ENCODE measurements at regions not wholly inside any gene's neighbourhood (a gene's known extent, or its start where the extent isn't known, plus 50 kb on each side); places are given as distances from the start of the nearest gene placed in this dataset.

DNA sequence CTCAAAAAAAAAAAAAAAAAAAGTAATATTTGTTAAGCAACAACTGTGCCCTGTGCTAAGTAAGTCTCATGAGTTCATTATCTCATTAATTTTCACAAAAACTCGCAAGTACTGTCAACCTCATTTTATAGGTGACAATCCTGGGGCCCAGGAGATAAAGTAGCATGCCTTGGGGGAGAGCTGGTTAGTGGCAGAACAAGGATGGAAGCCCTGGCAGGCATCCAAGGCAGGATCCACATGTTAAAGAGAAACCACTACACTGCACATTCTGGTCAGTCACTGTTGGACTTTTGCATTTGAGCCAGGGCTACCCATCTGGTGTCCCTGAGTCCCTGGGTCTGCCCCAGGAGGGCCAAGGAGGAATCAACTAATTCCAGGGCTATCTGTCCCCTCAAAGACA is 54.6 kb downstream of the ZFP36L2 start:
- no peak for DNase-seq (ENCODE audit: low spot score)

DNA sequence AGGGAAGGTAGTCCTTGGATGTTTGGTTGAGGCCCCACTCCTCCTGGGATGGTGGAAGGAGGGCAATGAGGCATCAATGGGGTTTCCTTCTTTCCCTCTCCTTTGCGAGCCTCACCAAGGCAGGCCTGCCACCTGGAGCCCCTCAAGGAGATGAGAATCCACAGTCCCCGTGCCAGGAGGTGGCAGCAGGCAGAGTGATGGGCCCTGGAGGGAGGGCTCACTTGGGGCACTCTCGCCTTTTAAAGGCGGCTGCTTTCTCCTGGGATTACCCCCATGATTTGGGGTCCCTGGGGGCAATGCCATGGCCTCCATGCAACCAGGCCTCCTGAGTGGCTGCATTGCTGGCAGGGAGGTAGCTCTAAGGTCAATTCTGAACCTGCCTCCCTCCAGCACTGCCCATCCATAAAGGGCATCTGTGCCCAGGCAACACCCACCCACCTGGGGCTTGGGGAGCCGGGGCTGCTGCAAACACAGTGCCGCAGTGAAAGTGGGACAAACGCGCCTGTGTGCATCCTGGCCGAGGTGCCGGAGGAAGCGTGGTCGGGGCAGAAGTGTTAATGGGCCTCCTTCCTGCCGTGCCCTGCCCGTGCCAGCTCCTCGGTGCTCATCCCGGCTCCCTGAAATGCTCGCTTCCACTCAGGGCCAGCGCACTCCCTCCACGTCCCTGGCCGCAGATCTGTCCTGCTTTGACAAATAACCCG is 55.9 kb downstream of the ZFP36L2 start:
- no peak for DNase-seq (ENCODE audit: low spot score)

GRCh38 chr2:43169987-43170386 is 56.4 kb downstream of the ZFP36L2 start:
- DNase-seq (ENCODE audit: low spot score), result no peak

DNA sequence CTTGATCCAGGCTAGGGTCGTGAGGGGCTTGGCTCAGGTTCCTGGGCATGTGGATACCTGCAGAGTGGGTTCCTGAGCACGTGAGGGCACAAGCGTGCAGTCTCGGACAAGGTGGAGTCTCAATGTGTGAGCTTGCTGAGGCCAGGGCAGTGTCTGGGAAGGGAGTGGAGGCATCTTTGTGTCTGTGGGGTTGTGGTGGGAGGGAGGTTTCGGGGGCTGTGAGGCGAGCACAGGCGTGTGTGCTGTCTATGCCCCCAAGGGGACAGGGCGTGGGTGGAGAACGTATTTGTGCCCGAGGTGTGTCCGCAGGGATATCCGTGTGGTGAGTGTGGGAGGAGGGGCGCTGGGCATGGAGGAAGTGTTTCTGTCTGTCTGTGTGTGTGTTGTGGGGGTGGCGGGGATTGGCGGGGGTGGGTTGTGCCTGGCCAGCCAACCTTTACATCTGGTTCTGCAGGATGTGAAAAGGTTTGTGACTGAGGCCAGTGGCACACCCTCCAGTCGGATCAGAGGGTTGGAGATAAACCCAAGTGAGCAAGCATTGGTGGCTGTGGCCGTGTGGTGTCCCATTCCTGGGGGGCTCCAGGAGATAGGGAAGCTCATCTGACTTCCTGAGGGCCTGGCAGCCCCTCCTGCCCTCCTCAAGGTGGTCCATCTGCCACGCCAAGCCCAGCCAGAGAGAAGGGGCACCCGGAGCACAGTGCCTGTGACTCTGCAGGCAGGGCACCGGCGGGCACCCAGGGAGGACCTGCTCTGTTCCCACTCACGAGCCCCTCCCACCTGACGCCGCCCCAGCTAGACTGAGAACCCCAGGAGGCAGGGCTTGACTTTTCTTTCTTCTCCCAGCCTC is 57.1 kb downstream of the ZFP36L2 start:
- no peak for DNase-seq (ENCODE audit: low spot score)

- DNase-seq (ENCODE audit: low spot score), result no peak
Measured at GRCh38 chr2:43168016-43168369, 58.4 kb downstream of the ZFP36L2 start.

DNA sequence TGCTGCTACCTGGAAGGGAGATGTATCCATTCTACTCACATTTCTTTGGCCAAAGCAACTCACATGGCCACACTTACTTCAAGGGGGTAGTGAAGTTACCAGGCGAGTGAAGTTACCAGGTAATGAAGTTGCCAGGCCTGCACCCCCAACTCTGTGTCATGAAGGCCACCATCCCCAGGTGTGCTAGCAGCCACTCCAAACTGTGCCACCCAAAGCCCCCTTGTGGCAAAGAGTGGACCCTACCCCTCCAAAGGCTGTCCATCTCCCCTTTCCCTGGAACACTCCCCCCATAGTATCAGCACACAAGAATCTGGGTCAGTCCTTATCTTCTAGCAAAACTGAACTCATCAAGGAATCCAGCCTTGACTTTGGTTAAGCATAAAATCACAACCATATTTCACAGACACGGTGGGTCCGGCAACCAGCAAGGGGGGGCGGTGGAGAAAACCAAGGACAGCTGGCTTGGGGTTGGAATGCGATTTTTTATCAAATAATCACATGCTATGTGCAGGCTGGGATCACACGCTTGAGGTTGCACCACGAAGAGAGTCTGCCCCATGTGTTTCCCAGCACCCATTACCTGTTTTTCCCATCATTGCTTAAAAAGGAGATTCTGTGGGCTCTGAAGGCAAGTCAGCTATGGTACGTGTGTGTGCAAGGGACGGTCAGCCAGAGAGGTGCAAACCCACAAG is 60.9 kb downstream of the ZFP36L2 start:
- no peak for DNase-seq (ENCODE audit: low spot score)

- no peak for DNase-seq (ENCODE audit: low spot score)
Measured at GRCh38 chr2:43164686-43165085, 61.7 kb downstream of the ZFP36L2 start.

- no peak for DNase-seq (ENCODE audit: low spot score)
Measured at GRCh38 chr2:43163584-43164270, 62.7 kb downstream of the ZFP36L2 start.

DNA sequence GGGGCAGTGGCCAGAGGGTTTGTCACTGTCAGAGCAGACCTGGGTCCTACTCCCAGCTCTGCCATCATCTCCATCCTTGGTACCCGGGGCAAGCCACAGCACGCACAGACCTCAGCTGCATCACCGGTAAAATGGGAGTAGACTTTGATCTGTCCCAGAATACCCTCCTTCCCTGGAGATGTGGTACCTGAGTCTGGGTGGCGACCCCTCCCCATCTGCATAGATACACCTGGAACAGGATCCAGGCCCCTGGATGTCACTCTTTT is 64.0 kb downstream of the ZFP36L2 start:
- DNase-seq (ENCODE audit: low spot score), result no peak

DNA sequence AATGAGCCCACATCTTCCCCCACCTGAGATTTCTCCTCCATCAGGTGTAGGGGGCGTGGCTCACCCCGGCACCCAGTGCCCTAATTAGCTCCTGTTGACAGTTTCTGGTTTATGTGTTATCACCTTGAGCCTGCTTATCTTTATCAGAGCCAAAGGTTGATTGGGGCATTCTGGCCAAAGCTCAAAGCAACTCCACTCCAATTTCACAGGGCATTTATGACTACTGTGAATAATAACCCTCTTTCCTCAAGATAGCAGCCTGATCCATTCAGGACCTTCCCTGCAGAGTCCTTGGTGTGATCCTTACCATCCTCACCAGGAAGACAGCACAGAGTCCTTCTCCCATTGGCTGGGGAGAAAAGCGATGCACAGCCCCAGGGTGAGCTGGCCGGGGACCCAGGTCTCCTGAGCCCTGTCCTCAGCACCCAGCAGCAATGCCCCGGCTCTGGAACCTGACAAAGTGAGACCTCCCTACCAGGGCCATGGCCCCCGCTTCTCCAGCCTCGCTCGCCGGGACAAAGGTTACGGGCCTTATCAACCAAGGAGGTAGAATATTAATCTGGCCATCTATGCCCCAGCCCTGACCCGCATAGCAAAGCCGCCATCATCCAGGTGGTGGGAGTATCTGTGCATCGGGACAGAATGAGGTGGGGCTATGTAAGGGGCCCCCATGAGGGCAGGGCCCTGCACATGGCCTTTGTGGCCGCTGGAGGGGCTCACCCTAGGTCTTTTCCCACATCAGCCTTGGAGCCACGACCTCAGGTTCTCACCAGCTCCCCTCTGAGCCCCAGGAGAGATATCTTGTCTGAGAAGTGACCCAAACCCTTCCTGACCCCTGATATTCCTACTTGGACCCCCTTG is 64.5 kb downstream of the ZFP36L2 start:
- DNase-seq (ENCODE audit: low spot score), result no peak

DNA sequence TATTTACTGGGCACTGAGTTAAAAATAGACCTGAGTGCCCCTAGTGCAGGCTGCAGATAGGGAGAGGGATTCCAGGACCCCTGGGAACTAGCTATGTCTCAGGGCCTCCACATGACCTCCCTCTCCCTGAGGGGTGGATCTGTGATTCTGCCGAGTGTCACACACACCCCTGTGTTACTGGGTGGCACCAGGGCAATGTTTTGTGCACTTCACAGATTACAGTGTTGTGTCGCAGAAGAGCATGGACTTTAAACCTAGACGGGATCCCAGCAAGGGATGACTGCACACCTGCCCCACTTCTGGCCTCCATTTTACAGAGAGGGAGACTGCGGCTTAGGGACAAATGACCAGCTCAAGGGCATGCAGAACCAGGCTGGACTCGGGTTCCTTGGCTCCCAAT is 65.6 kb downstream of the ZFP36L2 start:
- DNase-seq (ENCODE audit: low spot score), result no peak

- no peak for DNase-seq (ENCODE audit: low spot score)
Measured at GRCh38 chr2:43159797-43160196, 66.6 kb downstream of the ZFP36L2 start.

DNA sequence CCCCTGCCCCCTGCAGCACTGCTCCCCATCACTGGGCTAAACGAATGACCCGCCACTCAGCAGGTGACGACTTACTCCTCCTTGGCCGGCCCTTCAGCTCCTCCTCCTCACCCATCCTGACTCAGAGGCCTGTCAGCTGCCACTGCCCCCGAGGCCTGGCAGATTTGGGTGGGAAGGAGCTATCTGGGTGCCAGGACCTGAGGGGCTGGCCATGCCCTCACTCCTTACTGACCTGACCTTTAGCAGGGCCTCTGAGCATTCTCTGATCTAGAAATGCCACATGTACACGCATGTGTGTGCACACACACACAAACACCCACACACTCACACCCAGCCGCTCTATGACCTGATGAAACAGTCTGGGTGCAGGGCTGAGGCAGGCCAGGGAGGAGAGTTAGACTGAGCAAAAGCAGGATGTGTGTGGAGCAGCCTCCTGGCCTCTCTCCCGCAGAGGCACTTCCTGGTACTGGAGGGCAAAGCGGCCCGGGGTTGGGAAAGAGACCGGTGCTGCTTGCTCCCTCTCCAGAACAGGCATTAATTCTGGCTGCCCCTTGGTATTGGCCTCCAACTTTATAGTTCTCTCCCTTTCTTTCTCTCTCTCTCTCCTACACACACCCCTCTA is 68.0 kb downstream of the ZFP36L2 start:
- DNase-seq (ENCODE audit: low spot score), result no peak

- DNase-seq (ENCODE audit: low spot score), result no peak
Measured at GRCh38 chr2:43157506-43158246, 68.7 kb downstream of the ZFP36L2 start.

- DNase-seq (ENCODE audit: low spot score), result no peak
Measured at GRCh38 chr2:43155851-43156411, 70.5 kb downstream of the ZFP36L2 start.

- no peak for DNase-seq (ENCODE audit: low spot score)
Measured at GRCh38 chr2:43154685-43155084, 71.7 kb downstream of the ZFP36L2 start.

GRCh38 chr2:43152741-43153647 is 73.4 kb downstream of the ZFP36L2 start:
- DNase-seq (ENCODE audit: low spot score), result no peak

GRCh38 chr2:43152186-43152585 is 74.2 kb downstream of the ZFP36L2 start:
- DNase-seq (ENCODE audit: low spot score), result no peak

DNA sequence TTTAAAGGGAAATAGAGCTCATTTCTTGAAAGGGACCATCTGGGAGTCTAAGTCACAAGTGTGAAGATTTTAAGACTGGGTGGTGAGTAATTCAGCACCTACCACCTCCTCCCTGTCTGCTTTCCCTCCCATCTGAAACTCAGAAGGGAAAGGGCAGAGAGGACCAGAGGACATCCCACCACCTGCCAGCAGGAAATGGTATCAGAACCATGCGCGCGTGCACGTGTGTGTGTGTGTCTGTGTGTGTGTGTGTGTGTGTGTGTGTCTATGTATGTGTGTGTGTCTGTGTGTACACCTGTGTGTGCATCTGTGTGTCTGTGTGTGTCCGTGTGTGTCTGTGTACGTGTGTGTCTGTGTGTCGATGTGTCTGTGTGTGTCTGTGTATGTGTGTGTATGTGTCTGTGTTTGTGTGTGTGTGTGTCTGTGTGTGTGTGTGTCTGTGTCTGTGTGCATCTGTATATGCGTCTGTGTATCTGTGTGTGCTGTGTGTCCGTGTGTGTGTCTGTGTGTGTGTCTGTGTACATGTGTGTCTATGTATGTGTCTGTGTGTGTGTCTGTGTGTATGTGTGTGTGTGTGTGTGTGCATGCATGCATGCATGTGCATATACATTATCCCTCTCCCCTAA is 76.8 kb downstream of the ZFP36L2 start:
- no peak for DNase-seq (ENCODE audit: low spot score)
